ENCODE measurements at regions not wholly inside any gene's neighbourhood (a gene's known extent, or its start where the extent isn't known, plus 50 kb on each side); places are given as distances from the start of the nearest gene placed in this dataset.

DNA sequence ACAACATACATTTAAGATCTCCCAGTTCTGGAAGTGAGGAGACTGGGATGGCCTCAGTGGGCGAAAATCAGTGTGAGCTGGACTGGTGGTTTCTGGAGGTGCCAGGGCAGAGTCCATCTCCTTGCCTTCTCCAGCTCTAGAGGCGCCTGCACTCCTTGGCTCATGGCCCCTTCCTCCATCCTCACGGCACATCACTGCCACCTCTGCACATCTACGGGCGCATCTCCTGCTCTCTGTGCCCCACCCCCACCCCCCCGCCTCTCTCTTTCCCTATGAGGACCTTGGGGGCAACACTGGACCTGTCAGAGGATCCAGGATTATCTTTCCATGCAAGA, 62.8 kb upstream of the DIO3 start:
- no peak for DNase-seq

GRCh38 chr14:101499080-101499479, 62.2 kb upstream of the DIO3 start:
- DNase-seq, result no peak

GRCh38 chr14:101499513-101499912, 61.8 kb upstream of the DIO3 start:
- DNase-seq, result no peak

GRCh38 chr14:101500061-101500460, 61.2 kb upstream of the DIO3 start:
- no peak for DNase-seq

- DNase-seq, result no peak
Measured at GRCh38 chr14:101500681-101501080, 60.6 kb upstream of the DIO3 start.

- DNase-seq, result no peak
Measured at GRCh38 chr14:101501341-101501740, 60.0 kb upstream of the DIO3 start.

GRCh38 chr14:101501858-101502615, 59.3 kb upstream of the DIO3 start:
- no peak for DNase-seq

DNA sequence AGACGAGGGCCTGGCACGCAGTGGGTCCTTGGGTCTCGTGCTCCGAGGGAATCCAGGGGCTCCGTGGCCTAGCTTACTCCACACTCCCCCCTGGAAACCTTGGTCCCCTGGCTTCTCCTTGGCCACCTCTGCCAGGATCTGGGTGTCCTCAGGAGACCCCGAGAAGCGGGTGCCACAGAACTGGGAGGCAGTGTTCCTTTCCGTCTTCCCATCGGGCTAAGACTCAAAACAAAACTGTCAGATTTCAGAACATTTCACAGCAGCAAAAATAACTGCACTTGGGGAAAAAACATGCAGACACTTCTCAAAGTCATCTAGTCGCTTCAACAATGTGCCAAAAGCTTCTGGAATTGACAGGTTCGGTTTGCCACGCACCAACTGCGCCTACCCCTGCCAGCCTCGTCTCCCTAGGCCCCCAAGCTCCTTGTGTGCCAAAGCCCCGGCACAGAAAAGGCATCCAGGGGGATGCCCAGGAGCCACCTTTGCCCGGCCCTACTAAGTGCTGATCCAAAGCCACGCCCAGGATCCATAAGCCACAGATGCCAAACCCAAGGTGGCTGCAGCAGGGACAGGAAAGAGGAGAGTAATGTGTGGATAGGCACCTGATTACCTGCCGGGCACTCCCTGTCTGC, 58.4 kb upstream of the DIO3 start:
- DNase-seq, result no peak

- no peak for DNase-seq
Measured at GRCh38 chr14:101503431-101504095, 57.7 kb upstream of the DIO3 start.

- no peak for DNase-seq
Measured at GRCh38 chr14:101504096-101504948, 57.0 kb upstream of the DIO3 start.

DNA sequence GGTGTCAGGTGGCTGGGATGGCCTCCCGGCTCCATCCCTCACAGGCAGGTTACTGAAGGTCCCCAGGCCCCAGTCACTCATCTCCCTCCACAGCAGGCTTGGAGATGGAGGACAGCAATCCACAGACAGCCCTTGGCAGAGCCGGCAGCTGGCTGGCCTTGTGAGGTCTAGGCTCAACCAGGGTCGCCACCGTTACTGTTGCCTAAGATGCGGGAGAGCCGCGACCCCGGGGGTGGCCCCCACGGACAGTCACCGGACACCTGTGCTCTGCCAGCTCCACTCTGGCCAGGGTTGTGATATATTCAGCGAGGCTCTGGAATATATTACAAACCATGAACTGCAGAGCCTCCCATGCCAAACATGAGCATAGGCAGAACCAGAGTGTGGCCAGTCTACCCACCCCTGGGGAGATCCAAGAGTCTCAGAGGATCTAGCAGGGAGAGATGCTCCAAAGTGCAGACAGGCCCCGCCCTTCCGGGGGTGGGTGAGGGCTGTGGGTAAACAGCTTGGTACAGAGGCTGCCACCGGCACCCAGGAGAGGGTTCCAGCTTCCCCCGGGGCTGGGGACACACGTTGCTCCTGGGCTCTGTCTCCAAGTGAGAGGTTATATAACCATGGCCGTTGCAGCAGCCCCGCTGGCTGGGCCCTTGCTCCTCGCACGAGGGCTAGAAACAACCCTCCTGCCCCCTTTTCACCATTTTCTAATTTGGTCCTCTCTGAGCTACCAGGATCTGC, 55.9 kb upstream of the DIO3 start:
- DNase-seq, result no peak

- no peak for DNase-seq
Measured at GRCh38 chr14:101506211-101506925, 54.9 kb upstream of the DIO3 start.

GRCh38 chr14:101506926-101507835, 54.1 kb upstream of the DIO3 start:
- no peak for DNase-seq

- no peak for DNase-seq
Measured at GRCh38 chr14:101507836-101508150, 53.5 kb upstream of the DIO3 start.

GRCh38 chr14:101508196-101508947, 52.9 kb upstream of the DIO3 start:
- DNase-seq, result no peak

- DNase-seq, result no peak
Measured at GRCh38 chr14:101508948-101509729, 52.2 kb upstream of the DIO3 start.

- no peak for DNase-seq
Measured at GRCh38 chr14:101509730-101510371, 51.4 kb upstream of the DIO3 start.

GRCh38 chr14:101511199-101511598, 50.1 kb upstream of the DIO3 start:
- no peak for DNase-seq
